ENCODE measurements at regions not wholly inside any gene's neighbourhood (a gene's known extent, or its start where the extent isn't known, plus 50 kb on each side); places are given as distances from the start of the nearest gene placed in this dataset.

GRCh38 chr6:94027374-94027773, 608.0 kb upstream of the EPHA7 start:
- no peak for TF ChIP-seq CTCF (IDR thresholded peaks at IDR 0.05; ENCODE audit: insufficient read depth, low read depth, low read length, missing control alignments)
- DNase-seq (ENCODE audit: low read depth), result no peak
- no peak overlapping the region for H3K4me3 ChIP-seq (ENCODE audit: low read depth, low read length)

DNA sequence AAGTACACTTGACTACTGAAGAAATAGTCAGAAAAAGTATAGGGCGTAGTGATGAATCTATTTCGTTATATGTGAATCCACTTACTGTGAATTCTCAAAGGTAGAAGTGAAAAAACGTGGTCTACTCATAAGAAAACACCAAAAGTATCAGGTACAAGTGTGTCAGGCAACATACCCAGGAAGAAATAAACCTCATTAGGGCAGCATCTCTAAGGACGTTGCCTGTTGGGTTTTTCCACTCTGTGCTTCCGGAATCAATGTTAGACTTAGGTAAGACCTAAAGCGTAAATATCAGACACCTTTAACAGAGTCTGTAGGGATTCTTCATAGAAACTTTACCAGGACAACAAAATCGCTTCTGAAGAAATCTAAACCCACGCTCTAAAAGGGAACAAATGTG, 607.2 kb upstream of the EPHA7 start:
- no peak overlapping the region for H3K4me3 ChIP-seq (ENCODE audit: low read depth, low read length)
- no peak for TF ChIP-seq CTCF (IDR thresholded peaks at IDR 0.05; ENCODE audit: insufficient read depth, low read depth, low read length, missing control alignments)
- peak; percentile 20 for DNase-seq (ENCODE audit: low read depth)

GRCh38 chr6:94005835-94006234, 586.5 kb upstream of the EPHA7 start:
- no peak for DNase-seq (ENCODE audit: low read depth)
- TF ChIP-seq CTCF (IDR thresholded peaks at IDR 0.05; ENCODE audit: insufficient read depth, low read depth, low read length, missing control alignments), result no peak
- H3K4me3 ChIP-seq (ENCODE audit: low read depth, low read length), result no peak overlapping the region

- DNase-seq (ENCODE audit: low read depth), result no peak
- no peak overlapping the region for H3K4me3 ChIP-seq (ENCODE audit: low read depth, low read length)
- no peak for TF ChIP-seq CTCF (IDR thresholded peaks at IDR 0.05; ENCODE audit: insufficient read depth, low read depth, low read length, missing control alignments)
These were observed 573.6 kb upstream of the EPHA7 start for GRCh38 chr6:93992976-93993375.

GRCh38 chr6:93989630-93990029, 570.3 kb upstream of the EPHA7 start:
- TF ChIP-seq CTCF (IDR thresholded peaks at IDR 0.05; ENCODE audit: insufficient read depth, low read depth, low read length, missing control alignments), result no peak
- DNase-seq (ENCODE audit: low read depth), result no peak
- no peak overlapping the region for H3K4me3 ChIP-seq (ENCODE audit: low read depth, low read length)

GRCh38 chr6:93985953-93986352, 566.6 kb upstream of the EPHA7 start:
- TF ChIP-seq CTCF (IDR thresholded peaks at IDR 0.05; ENCODE audit: insufficient read depth, low read depth, low read length, missing control alignments), result no peak
- no peak overlapping the region for H3K4me3 ChIP-seq (ENCODE audit: low read depth, low read length)
- no peak for DNase-seq (ENCODE audit: low read depth)

- no peak overlapping the region for H3K4me3 ChIP-seq (ENCODE audit: low read depth, low read length)
- no peak for DNase-seq (ENCODE audit: low read depth)
- no peak for TF ChIP-seq CTCF (IDR thresholded peaks at IDR 0.05; ENCODE audit: insufficient read depth, low read depth, low read length, missing control alignments)
These were observed 555.8 kb upstream of the EPHA7 start for GRCh38 chr6:93975159-93975558.
